GM21360 (cell line): ENCODE measurements at regions not wholly inside any gene's neighbourhood (a gene's known extent, or its start where the extent isn't known, plus 50 kb on each side); places are given as distances from the start of the nearest gene placed in this dataset.
"Not testable (repeated sequence)": the region's sequence is repeated elsewhere in the genome, so short reads cannot be mapped to it uniquely, and the experiment has no call there.

Experiments
- ATAC-seq: cut with Tn5 transposase; IDR thresholded peaks from one replicate; pipeline ENCODE4 v1.9.1; 2021; ENCODE audit warnings: mild to moderate bottlenecking, moderate library complexity; ENCODE audit not compliant: unreplicated experiment

GRCh38 chr4:159779716-159780115 is 676.8 kb downstream of the RAPGEF2 start:
- no peak for ATAC-seq

- no peak for ATAC-seq
Measured at GRCh38 chr4:159780196-159780922, 677.5 kb downstream of the RAPGEF2 start.

- ATAC-seq: no peak
Measured at GRCh38 chr4:159787901-159788300, 685.0 kb downstream of the RAPGEF2 start.

- no peak for ATAC-seq
Measured at GRCh38 chr4:159791334-159791733, 688.5 kb downstream of the RAPGEF2 start.

- not testable (repeated sequence) for ATAC-seq
Measured at GRCh38 chr4:159804592-159804991, 701.7 kb downstream of the RAPGEF2 start.

- ATAC-seq: no peak
Measured at GRCh38 chr4:159823743-159824142, 720.9 kb downstream of the RAPGEF2 start.

GRCh38 chr4:159828687-159829086 is 725.8 kb downstream of the RAPGEF2 start:
- no peak for ATAC-seq

- no peak for ATAC-seq
Measured at GRCh38 chr4:159829184-159829583, 726.3 kb downstream of the RAPGEF2 start.

GRCh38 chr4:159837071-159837470 is 734.2 kb downstream of the RAPGEF2 start:
- no peak for ATAC-seq

- no peak for ATAC-seq
Measured at GRCh38 chr4:159855731-159856130, 752.9 kb downstream of the RAPGEF2 start.

- ATAC-seq: no peak
Measured at GRCh38 chr4:159856451-159856850, 753.6 kb downstream of the RAPGEF2 start.

GRCh38 chr4:159859656-159860148 is 756.8 kb downstream of the RAPGEF2 start:
- ATAC-seq: no peak

GRCh38 chr4:159860945-159861344 is 758.1 kb downstream of the RAPGEF2 start:
- ATAC-seq: no peak

GRCh38 chr4:159864337-159864736 is 761.5 kb downstream of the RAPGEF2 start:
- ATAC-seq: no peak

- no peak for ATAC-seq
Measured at GRCh38 chr4:159867673-159868072, 764.8 kb downstream of the RAPGEF2 start.

- ATAC-seq: not testable (repeated sequence)
Measured at GRCh38 chr4:159868936-159869335, 766.1 kb downstream of the RAPGEF2 start.

- ATAC-seq: no peak
Measured at GRCh38 chr4:159871141-159871540, 768.3 kb downstream of the RAPGEF2 start.

- no peak for ATAC-seq
Measured at GRCh38 chr4:159881158-159881557, 778.3 kb downstream of the RAPGEF2 start.

- ATAC-seq: no peak
Measured at GRCh38 chr4:159884989-159885388, 782.1 kb downstream of the RAPGEF2 start.

GRCh38 chr4:159899596-159899995 is 796.7 kb downstream of the RAPGEF2 start:
- ATAC-seq: no peak

GRCh38 chr4:159900562-159900961 is 797.7 kb downstream of the RAPGEF2 start:
- ATAC-seq: no peak

GRCh38 chr4:159902648-159903047 is 799.8 kb downstream of the RAPGEF2 start:
- no peak for ATAC-seq

GRCh38 chr4:159904906-159905305 is 802.0 kb downstream of the RAPGEF2 start:
- ATAC-seq: no peak
